HEK293 (cell line): ENCODE measurements at regions not wholly inside any gene's neighbourhood (a gene's known extent, or its start where the extent isn't known, plus 50 kb on each side); places are given as distances from the start of the nearest gene placed in this dataset.

Source experiments
- ZBTB17 ChIP-seq: fragments of 450-650 bp; formaldehyde crosslinking; IDR thresholded peaks from 2 replicates; pipeline ENCODE4 v1.5.1; 2016; ENCODE audit warnings: missing biosample characterization, missing genetic modification characterization
- ZNF112 ChIP-seq: fragments of 450-650 bp; formaldehyde crosslinking; IDR thresholded peaks from 2 replicates; pipeline ENCODE4 v1.5.0; 2017; ENCODE audit warnings: missing biosample characterization, missing genetic modification characterization
- ZNF114 ChIP-seq: fragments of 450-650 bp; formaldehyde crosslinking; IDR thresholded peaks from 2 replicates; pipeline ENCODE4 v1.5.0; 2017; ENCODE audit warnings: missing biosample characterization, missing genetic modification characterization
- ZNF214 ChIP-seq: fragments of 450-650 bp; formaldehyde crosslinking; IDR thresholded peaks from 2 replicates; pipeline ENCODE4 v1.5.1; 2017; ENCODE audit warnings: missing biosample characterization, mild to moderate bottlenecking, missing genetic modification characterization, borderline replicate concordance
- ZNF274 ChIP-seq, 2 experiments: fragments of 200-500 bp in 1 of 2; fragments of 450-650 bp in 1 of 2; sonication (Bioruptor generic) in 1 of 2; formaldehyde crosslinking in 1 of 2; IDR thresholded peaks; 2 replicates each; pipeline versions ENCODE4 v1.5.1 to v1.6.1; 2014 to 2016; ENCODE audit warnings: borderline replicate concordance in 1 of 2, inconsistent platforms in 1 of 2, low read length in 1 of 2, missing biosample characterization in 1 of 2, missing genetic modification characterization in 1 of 2
- ZNF324 ChIP-seq: fragments of 450-650 bp; formaldehyde crosslinking; IDR thresholded peaks from 2 replicates; pipeline ENCODE4 v1.5.1; 2016; ENCODE audit warnings: missing biosample characterization, missing genetic modification characterization
- TF ChIP-seq, protein P1 (sequence below): fragments of 450-650 bp; formaldehyde crosslinking; IDR thresholded peaks from 2 replicates; pipeline ENCODE4 v1.5.1; 2016; ENCODE audit warnings: missing biosample characterization, missing genetic modification characterization

DNA sequence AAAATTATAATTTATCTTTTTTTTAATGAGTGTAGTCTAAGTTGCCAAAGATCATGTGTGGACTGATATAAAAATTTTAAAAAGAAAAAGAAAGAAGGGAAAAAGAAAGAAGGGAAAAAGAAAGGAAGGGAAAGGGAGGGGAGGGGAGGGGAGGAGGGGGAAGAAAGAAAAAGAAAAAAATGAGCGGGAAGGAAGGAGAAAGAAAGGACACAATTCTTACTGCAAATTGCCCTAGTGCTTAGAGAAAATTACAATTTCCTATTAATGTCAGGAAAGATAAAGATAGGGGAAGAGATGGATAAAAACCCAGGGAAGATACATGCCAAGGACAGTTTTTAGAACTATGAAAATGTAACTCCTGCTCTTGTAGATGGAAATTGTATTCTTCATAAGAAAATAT is 789.7 kb upstream of the GRAMD2B start:
- no peak for TF ChIP-seq ZNF214
- no peak for TF ChIP-seq ZNF112 (tag by site-specific recombination)
- TF ChIP-seq, protein P1, sequence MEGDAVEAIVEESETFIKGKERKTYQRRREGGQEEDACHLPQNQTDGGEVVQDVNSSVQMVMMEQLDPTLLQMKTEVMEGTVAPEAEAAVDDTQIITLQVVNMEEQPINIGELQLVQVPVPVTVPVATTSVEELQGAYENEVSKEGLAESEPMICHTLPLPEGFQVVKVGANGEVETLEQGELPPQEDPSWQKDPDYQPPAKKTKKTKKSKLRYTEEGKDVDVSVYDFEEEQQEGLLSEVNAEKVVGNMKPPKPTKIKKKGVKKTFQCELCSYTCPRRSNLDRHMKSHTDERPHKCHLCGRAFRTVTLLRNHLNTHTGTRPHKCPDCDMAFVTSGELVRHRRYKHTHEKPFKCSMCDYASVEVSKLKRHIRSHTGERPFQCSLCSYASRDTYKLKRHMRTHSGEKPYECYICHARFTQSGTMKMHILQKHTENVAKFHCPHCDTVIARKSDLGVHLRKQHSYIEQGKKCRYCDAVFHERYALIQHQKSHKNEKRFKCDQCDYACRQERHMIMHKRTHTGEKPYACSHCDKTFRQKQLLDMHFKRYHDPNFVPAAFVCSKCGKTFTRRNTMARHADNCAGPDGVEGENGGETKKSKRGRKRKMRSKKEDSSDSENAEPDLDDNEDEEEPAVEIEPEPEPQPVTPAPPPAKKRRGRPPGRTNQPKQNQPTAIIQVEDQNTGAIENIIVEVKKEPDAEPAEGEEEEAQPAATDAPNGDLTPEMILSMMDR: no peak
- TF ChIP-seq ZNF274 (IDR thresholded peaks at IDR 0.05; ENCODE audit: low read length): no peak
- no peak for TF ChIP-seq ZNF274 (tag by site-specific recombination; IDR thresholded peaks at IDR 0.05; ENCODE audit: borderline replicate concordance)
- TF ChIP-seq ZNF324 (tag by site-specific recombination): no peak
- TF ChIP-seq ZBTB17: no peak
- TF ChIP-seq ZNF114 (tag by site-specific recombination): no peak
